ENCODE measurements at regions not wholly inside any gene's neighbourhood (a gene's known extent, or its start where the extent isn't known, plus 50 kb on each side); places are given as distances from the start of the nearest gene placed in this dataset.

DNA sequence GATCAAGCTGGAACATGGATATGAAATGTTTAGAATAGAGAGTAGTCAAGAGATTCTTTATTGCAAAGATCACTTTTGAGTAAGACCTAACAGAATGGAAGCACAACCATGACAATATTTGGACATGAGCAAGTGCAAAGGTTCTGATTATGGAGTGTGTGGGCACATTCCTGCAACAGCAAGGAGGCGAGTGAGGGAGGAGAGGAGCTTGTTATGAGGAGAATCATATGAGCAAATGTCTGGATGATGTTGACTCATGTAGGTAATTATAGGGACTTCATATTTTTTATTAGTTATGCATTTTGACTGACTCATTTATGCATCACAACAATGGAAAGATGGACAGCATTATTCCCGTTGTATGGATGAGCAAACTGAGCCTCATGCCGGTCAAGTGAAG lies 100.8 kb upstream of the SLC35B3 start:
- no peak for DNase-seq

DNA sequence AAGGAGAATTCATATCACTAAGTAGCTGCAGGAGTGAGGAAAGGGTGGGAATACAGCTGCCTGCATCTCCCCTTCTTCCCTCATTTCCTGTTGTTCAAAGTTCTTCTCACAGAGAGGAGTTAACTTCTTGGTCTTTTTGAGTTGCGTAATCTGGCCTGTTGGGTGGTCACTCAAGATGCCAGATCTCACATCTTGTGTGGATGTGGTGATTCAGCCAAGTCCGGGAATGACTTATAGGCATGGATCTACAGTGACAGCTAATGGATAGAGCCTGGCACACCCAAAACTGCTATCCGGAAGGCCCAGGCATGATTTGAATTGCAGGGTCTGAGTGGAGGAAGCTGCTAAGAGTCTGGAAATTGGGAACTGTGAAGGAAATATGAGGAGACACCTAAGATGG lies 100.2 kb upstream of the SLC35B3 start:
- no peak for DNase-seq

GRCh38 chr6:8530785-8531435 lies 95.6 kb upstream of the SLC35B3 start:
- DNase-seq, result no peak

DNA sequence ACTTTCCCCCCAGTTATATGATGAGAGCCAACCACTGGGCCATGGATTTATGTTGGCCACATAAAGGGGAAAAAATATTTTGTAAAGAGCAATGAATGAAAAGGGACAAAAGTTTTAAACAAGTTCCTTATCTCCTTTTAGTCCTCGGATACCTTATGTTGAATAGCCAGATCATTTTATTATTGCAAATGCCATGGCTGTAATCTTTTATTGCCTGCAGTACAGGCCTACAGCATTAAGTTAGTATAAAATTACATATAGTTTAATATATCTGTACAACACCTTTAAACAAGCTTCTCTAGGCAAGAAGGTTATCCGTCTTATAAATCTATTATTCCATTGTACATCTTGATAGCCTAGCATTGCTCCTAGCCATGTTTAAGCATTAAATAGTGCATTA lies 93.9 kb upstream of the SLC35B3 start:
- no peak for DNase-seq

DNA sequence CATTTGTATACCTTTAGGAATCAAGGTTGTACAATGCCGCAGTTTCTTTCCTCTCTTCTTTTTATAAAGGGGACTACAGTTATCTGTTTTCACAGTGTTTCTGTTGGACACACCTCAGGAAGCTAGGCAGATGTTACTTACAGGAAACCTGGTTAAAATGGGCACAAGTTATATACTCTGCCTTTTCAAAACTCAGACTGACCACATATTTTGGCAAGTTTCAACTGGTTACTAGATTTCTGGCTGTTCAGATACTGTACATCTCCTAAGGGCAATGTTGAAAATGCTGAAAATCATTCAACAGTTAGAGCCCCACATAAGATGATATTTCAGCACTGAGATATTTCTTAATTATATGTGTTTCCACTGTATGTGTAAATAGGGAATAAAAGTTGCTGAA lies 92.5 kb upstream of the SLC35B3 start:
- DNase-seq, result no peak

GRCh38 chr6:8526624-8527023 lies 91.3 kb upstream of the SLC35B3 start:
- no peak for DNase-seq

DNA sequence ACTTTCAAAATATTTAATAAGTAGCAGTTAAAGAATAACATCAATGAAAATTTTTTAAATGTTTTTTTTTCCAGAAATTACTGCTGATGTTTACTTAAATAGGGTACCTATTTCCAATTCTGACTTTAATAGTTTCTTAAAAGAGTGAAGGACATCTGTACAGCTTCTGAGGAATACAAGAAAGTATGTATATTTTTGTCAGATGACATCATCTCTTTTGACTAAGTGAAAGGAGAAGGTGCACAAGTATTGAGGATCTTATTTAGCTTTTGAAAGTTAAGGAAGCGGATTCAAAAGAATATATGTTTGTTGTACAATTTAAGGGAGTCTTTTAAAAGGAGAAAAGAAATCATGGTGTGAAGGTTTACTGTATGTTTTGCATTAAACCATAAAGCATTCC lies 90.0 kb upstream of the SLC35B3 start:
- no peak for DNase-seq

DNA sequence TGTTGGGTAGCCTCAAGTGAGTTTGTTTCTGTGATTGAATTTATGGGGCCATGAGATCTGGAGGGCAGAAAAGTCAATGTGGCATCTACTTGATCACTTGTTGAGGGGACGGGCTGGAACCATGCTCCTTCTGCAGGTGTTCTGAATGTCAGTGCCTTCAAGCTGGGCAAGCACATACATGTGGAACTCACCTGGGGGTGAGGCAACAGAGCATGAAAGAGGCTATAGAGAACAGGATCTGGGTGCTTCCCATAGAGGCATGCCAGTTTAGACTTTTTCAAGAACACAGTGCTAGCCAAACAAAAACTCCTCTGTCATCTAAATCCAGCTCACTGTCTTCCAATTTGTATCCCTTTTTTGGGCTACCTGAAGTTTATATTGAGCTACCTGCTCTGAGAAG lies 77.8 kb upstream of the SLC35B3 start:
- DNase-seq, result no peak

DNA sequence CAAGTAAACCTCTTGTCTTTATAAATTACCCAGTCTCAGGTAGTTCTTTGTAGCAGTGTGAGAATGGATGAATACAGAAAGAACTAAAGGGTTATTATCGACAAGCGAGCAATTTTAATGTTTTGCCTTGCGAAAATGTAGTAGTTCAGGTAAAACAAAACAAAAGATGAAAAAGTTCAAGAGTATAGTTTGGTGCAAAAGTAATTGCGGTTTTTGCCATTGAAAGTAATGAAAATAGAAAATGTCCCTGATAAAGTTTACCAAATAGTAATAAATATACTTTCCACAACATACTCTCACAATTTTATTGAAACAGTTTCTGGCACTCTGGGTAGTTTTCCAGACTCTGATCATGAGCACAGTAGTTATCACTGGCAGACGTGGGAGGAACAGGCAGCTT lies 71.9 kb upstream of the SLC35B3 start:
- no peak for DNase-seq

DNA sequence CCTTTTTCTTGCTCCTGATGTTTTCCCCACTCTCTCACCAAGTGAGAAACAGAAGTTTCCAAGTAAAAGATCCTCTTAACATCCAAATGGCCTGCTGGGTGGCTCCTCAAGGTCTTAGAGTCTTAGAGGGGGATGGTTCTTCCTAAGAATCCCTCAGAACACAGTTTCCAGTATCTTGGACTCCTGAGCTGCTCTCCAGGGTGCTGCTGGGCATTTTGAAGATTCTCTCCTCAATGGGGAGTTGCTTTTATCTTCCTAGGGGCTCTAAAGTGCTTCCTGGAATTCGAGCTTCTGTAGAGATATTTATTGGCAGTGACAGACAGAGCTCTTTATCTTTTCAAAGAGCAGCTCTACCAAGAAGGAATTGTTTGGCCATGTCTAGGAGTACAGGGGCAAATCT lies 70.8 kb upstream of the SLC35B3 start:
- DNase-seq, result no peak

DNA sequence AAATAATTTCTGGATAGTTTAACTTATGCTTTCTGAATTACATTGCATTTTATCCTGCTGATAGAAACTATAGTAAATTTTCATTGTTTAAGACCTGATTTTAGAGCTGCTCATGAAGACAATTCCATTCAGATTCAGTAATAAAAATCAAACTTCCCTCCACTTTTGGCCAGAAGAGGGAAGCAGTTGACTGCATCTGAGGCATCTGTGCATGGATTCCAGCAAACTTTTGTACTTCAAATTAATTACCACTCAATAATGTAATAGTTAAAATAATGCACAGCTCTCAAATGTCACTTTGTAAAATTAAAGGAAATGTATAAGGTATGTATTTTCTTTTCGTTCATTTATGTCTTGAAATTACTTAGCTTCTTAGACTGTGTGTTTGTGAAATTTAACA lies 64.2 kb upstream of the SLC35B3 start:
- no peak for DNase-seq

DNA sequence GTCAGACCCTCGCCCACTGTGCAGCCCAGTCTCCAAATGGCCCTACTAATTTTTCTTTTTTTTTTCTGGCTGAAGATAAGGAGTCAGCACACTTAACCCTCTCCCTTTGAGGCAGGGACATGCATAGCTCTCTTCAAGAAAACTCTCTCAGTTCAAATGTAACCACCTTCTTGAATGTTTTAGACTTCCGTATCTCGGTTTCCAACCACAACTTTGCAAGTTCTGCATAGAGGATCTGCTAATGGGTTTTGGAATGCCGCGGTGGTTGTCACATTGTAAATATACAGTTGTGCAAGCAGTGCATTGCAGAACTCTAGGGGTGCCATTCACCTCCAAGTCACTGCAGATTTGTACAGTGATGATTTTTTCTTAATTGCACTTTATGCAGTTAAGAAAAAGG lies 59.4 kb upstream of the SLC35B3 start:
- no peak for DNase-seq

- DNase-seq, result no peak
These were observed 57.3 kb upstream of the SLC35B3 start for GRCh38 chr6:8492536-8493133.

All from CD4-positive, alpha-beta T cell treated with Interleukin-1 beta for 1 hour (primary cell).